HG03378 (cell line): ENCODE measurements at regions not wholly inside any gene's neighbourhood (a gene's known extent, or its start where the extent isn't known, plus 50 kb on each side); places are given as distances from the start of the nearest gene placed in this dataset.
A peak's percentile ranks its signal among the peaks of the same experiment; 100 is the strongest.
"Not testable (repeated sequence)": the region's sequence is repeated elsewhere in the genome, so short reads cannot be mapped to it uniquely, and the experiment has no call there.

ENCODE experiments used
- ATAC-seq: cut with Tn5 transposase; IDR thresholded peaks from one replicate; pipeline ENCODE4 v1.9.1; 2021; ENCODE audit warnings: mild to moderate bottlenecking, moderate library complexity; ENCODE audit not compliant: unreplicated experiment

GRCh38 chr4:158313566-158313965 lies 103.3 kb downstream of the TMEM144 start:
- ATAC-seq = no peak

GRCh38 chr4:158314756-158315487 lies 104.6 kb downstream of the TMEM144 start:
- ATAC-seq = no peak

GRCh38 chr4:158315706-158316105 lies 105.4 kb downstream of the TMEM144 start:
- no peak for ATAC-seq

GRCh38 chr4:158316264-158316663 lies 106.0 kb downstream of the TMEM144 start:
- peak; percentile 77 for ATAC-seq

GRCh38 chr4:158319880-158320279 lies 109.6 kb downstream of the TMEM144 start:
- no peak for ATAC-seq

- no peak for ATAC-seq
Observed at GRCh38 chr4:158322109-158322508, 111.8 kb downstream of the TMEM144 start.

GRCh38 chr4:158327525-158327924 lies 117.2 kb downstream of the TMEM144 start:
- no peak for ATAC-seq

- ATAC-seq = no peak
Observed at GRCh38 chr4:158331863-158332262, 121.6 kb downstream of the TMEM144 start.

GRCh38 chr4:158333820-158334219 lies 123.5 kb downstream of the TMEM144 start:
- ATAC-seq = no peak

GRCh38 chr4:158341896-158342295 lies 131.6 kb downstream of the TMEM144 start:
- ATAC-seq = no peak

GRCh38 chr4:158346576-158346975 lies 136.3 kb downstream of the TMEM144 start:
- no peak for ATAC-seq

- no peak for ATAC-seq
Observed at GRCh38 chr4:158347556-158347955, 137.3 kb downstream of the TMEM144 start.

GRCh38 chr4:158350161-158350560 lies 139.9 kb downstream of the TMEM144 start:
- ATAC-seq = no peak

- no peak for ATAC-seq
Observed at GRCh38 chr4:158353541-158354304, 143.4 kb downstream of the TMEM144 start.

- no peak for ATAC-seq
Observed at GRCh38 chr4:158356301-158356700, 146.0 kb downstream of the TMEM144 start.

- ATAC-seq = not testable (repeated sequence)
Observed at GRCh38 chr4:158367932-158368441, 153.7 kb upstream of the RXFP1 start.

GRCh38 chr4:158371158-158371557 lies 150.5 kb upstream of the RXFP1 start:
- no peak for ATAC-seq

- no peak for ATAC-seq
Observed at GRCh38 chr4:158374318-158374717, 147.4 kb upstream of the RXFP1 start.

- ATAC-seq = no peak
Observed at GRCh38 chr4:158376106-158376840, 145.4 kb upstream of the RXFP1 start.

- no peak for ATAC-seq
Observed at GRCh38 chr4:158384414-158384813, 137.3 kb upstream of the RXFP1 start.

GRCh38 chr4:158395343-158395742 lies 126.3 kb upstream of the RXFP1 start:
- no peak for ATAC-seq
